Activated CD4-positive, alpha-beta T cell treated with anti-CD3 and anti-CD28 coated beads, Interleukin-2, amount 10 ng/mL, durations not matched to agents 24 days and 14 days (primary cell): ENCODE measurements at regions not wholly inside any gene's neighbourhood (a gene's known extent, or its start where the extent isn't known, plus 50 kb on each side); places are given as distances from the start of the nearest gene placed in this dataset.

Experiments
- DNase-seq: peaks from one replicate; pipeline ENCODE4 v3.0.0; 2022
- H3K27ac Mint-ChIP-seq: one replicate; pipeline ENCODE4 v1.8.0; 2022; ENCODE audit warnings: mild to moderate bottlenecking, mixed read lengths
- H3K27me3 Mint-ChIP-seq: one replicate; pipeline ENCODE4 v1.8.0; 2022; ENCODE audit warnings: mixed read lengths
- H3K36me3 Mint-ChIP-seq: one replicate; pipeline ENCODE4 v1.8.0; 2022; ENCODE audit warnings: low read depth, mild to moderate bottlenecking, mixed read lengths
- H3K4me1 Mint-ChIP-seq: one replicate; pipeline ENCODE4 v1.8.0; 2021; ENCODE audit warnings: mixed read lengths
- H3K4me3 Mint-ChIP-seq: one replicate; pipeline ENCODE4 v1.8.0; 2022; ENCODE audit warnings: mild to moderate bottlenecking, moderate library complexity, mixed read lengths
- H3K9me3 Mint-ChIP-seq: one replicate; pipeline ENCODE4 v1.8.0; 2021; ENCODE audit warnings: mixed read lengths
- intact Hi-C: fragments of 100-400 bp; cut with micrococcal nuclease; formaldehyde crosslinking; loops from one replicate; pipeline ENCODE4 v1.15.1; 2023

- Mint-ChIP-seq H3K9me3 (no peaks in the 10 kb centered on the region), H3K27me3 (no peaks in the 10 kb centered on the region), H3K36me3 (no peaks in the 10 kb centered on the region), H3K4me3 (no peak overlapping the region), H3K27ac (no peak overlapping the region), H3K4me1 (no peaks in the 10 kb centered on the region)
- no peak for DNase-seq
- intact Hi-C loops: no loop called here
These were observed 247.9 kb upstream of the POU3F3 start for GRCh38 chr2:104606056-104606455.

GRCh38 chr2:104616856-104617255 lies 237.1 kb upstream of the POU3F3 start:
- no peaks in the 10 kb centered on the region for H3K9me3 Mint-ChIP-seq
- intact Hi-C loops: no loop called here
- no peak for DNase-seq
- no peaks in the 10 kb centered on the region for H3K4me1 Mint-ChIP-seq
- H3K4me3 Mint-ChIP-seq: no peak overlapping the region
- H3K27me3 Mint-ChIP-seq: no peaks in the 10 kb centered on the region
- no peaks in the 10 kb centered on the region for H3K36me3 Mint-ChIP-seq
- H3K27ac Mint-ChIP-seq: no peak overlapping the region

GRCh38 chr2:104620801-104621200 lies 233.1 kb upstream of the POU3F3 start:
- Mint-ChIP-seq H3K4me1 (no peaks in the 10 kb centered on the region), H3K36me3 (no peaks in the 10 kb centered on the region), H3K4me3 (no peak overlapping the region), H3K27ac (no peak overlapping the region), H3K9me3 (no peaks in the 10 kb centered on the region), H3K27me3 (no peaks in the 10 kb centered on the region)
- DNase-seq: no peak
- intact Hi-C loops: no loop called here

- intact Hi-C loops: no loop called here
- Mint-ChIP-seq H3K9me3 (no peaks in the 10 kb centered on the region), H3K4me3 (no peak overlapping the region), H3K36me3 (no peaks in the 10 kb centered on the region), H3K27ac (no peak overlapping the region), H3K4me1 (no peaks in the 10 kb centered on the region), H3K27me3 (no peaks in the 10 kb centered on the region)
- DNase-seq: no peak
These were observed 218.3 kb upstream of the POU3F3 start for GRCh38 chr2:104635608-104636007.

GRCh38 chr2:104638190-104638858 lies 215.6 kb upstream of the POU3F3 start:
- Mint-ChIP-seq H3K36me3 (no peaks in the 10 kb centered on the region), H3K9me3 (peaks cover 10% of the 10 kb centered on the region), H3K27ac (no peak overlapping the region), H3K27me3 (no peaks in the 10 kb centered on the region), H3K4me3 (no peak overlapping the region), H3K4me1 (no peaks in the 10 kb centered on the region)
- intact Hi-C loops: no loop called here
- no peak for DNase-seq

- Mint-ChIP-seq H3K9me3 (peaks cover 10% of the 10 kb centered on the region), H3K4me3 (no peak overlapping the region), H3K36me3 (no peaks in the 10 kb centered on the region), H3K27ac (no peak overlapping the region), H3K4me1 (no peaks in the 10 kb centered on the region), H3K27me3 (no peaks in the 10 kb centered on the region)
- DNase-seq: no peak
- intact Hi-C loops: no loop called here
These were observed 215.1 kb upstream of the POU3F3 start for GRCh38 chr2:104638859-104639202.

- no peaks in the 10 kb centered on the region for H3K4me1 Mint-ChIP-seq
- no peaks in the 10 kb centered on the region for H3K27me3 Mint-ChIP-seq
- no peak overlapping the region for H3K4me3 Mint-ChIP-seq
- no peak overlapping the region for H3K27ac Mint-ChIP-seq
- no peaks in the 10 kb centered on the region for H3K36me3 Mint-ChIP-seq
- no peak for DNase-seq
- peaks cover 10% of the 10 kb centered on the region for H3K9me3 Mint-ChIP-seq
- intact Hi-C loops: no loop called here
These were observed 212.1 kb upstream of the POU3F3 start for GRCh38 chr2:104641786-104642185.

- H3K27me3 Mint-ChIP-seq: peaks cover 1% of the 10 kb centered on the region
- no peak overlapping the region for H3K27ac Mint-ChIP-seq
- H3K36me3 Mint-ChIP-seq: no peaks in the 10 kb centered on the region
- no peaks in the 10 kb centered on the region for H3K4me1 Mint-ChIP-seq
- intact Hi-C loops: no loop called here
- no peak overlapping the region for H3K4me3 Mint-ChIP-seq
- H3K9me3 Mint-ChIP-seq: no peaks in the 10 kb centered on the region
- DNase-seq: no peak
These were observed 205.5 kb upstream of the POU3F3 start for GRCh38 chr2:104648376-104648775.

- intact Hi-C loops: no loop called here
- no peak overlapping the region for H3K27ac Mint-ChIP-seq
- DNase-seq: no peak
- H3K36me3 Mint-ChIP-seq: no peaks in the 10 kb centered on the region
- no peaks in the 10 kb centered on the region for H3K9me3 Mint-ChIP-seq
- no peak overlapping the region for H3K4me3 Mint-ChIP-seq
- peaks cover 3% of the 10 kb centered on the region for H3K27me3 Mint-ChIP-seq
- H3K4me1 Mint-ChIP-seq: no peaks in the 10 kb centered on the region
These were observed 204.0 kb upstream of the POU3F3 start for GRCh38 chr2:104649866-104650265.

GRCh38 chr2:104650405-104650996 lies 203.4 kb upstream of the POU3F3 start:
- peaks cover 5% of the 10 kb centered on the region for H3K27me3 Mint-ChIP-seq
- no peaks in the 10 kb centered on the region for H3K4me1 Mint-ChIP-seq
- no peaks in the 10 kb centered on the region for H3K36me3 Mint-ChIP-seq
- H3K4me3 Mint-ChIP-seq: no peak overlapping the region
- no peak overlapping the region for H3K27ac Mint-ChIP-seq
- DNase-seq: no peak
- intact Hi-C loops: no loop called here
- no peaks in the 10 kb centered on the region for H3K9me3 Mint-ChIP-seq

GRCh38 chr2:104654811-104655210 lies 199.1 kb upstream of the POU3F3 start:
- H3K4me3 Mint-ChIP-seq: no peak overlapping the region
- no peak overlapping the region for H3K27ac Mint-ChIP-seq
- H3K36me3 Mint-ChIP-seq: no peaks in the 10 kb centered on the region
- no peak for DNase-seq
- peaks cover 21% of the 10 kb centered on the region for H3K27me3 Mint-ChIP-seq
- H3K4me1 Mint-ChIP-seq: peaks cover 6% of the 10 kb centered on the region
- no peaks in the 10 kb centered on the region for H3K9me3 Mint-ChIP-seq
- intact Hi-C loops: no loop called here

- Mint-ChIP-seq H3K27me3 (peaks cover 32% of the 10 kb centered on the region), H3K4me1 (peaks cover 6% of the 10 kb centered on the region), H3K36me3 (no peaks in the 10 kb centered on the region), H3K27ac (no peak overlapping the region), H3K4me3 (no peak overlapping the region), H3K9me3 (no peaks in the 10 kb centered on the region)
- intact Hi-C loops: no loop called here
- DNase-seq: no peak
These were observed 197.2 kb upstream of the POU3F3 start for GRCh38 chr2:104656571-104657163.

- H3K27me3 Mint-ChIP-seq: peaks cover 32% of the 10 kb centered on the region
- intact Hi-C loops: no loop called here
- H3K27ac Mint-ChIP-seq: no peak overlapping the region
- no peaks in the 10 kb centered on the region for H3K36me3 Mint-ChIP-seq
- H3K4me3 Mint-ChIP-seq: no peak overlapping the region
- H3K9me3 Mint-ChIP-seq: no peaks in the 10 kb centered on the region
- peak; percentile 58 for DNase-seq
- peaks cover 6% of the 10 kb centered on the region for H3K4me1 Mint-ChIP-seq
These were observed 195.6 kb upstream of the POU3F3 start for GRCh38 chr2:104658144-104658835.

GRCh38 chr2:104658904-104659591 lies 194.9 kb upstream of the POU3F3 start:
- no peaks in the 10 kb centered on the region for H3K36me3 Mint-ChIP-seq
- H3K27me3 Mint-ChIP-seq: peaks cover 30% of the 10 kb centered on the region
- H3K9me3 Mint-ChIP-seq: no peaks in the 10 kb centered on the region
- no peak for DNase-seq
- H3K4me1 Mint-ChIP-seq: peaks cover 6% of the 10 kb centered on the region
- intact Hi-C loops: no loop called here
- no peak overlapping the region for H3K27ac Mint-ChIP-seq
- H3K4me3 Mint-ChIP-seq: no peak overlapping the region
